ENCODE measurements at regions not wholly inside any gene's neighbourhood (a gene's known extent, or its start where the extent isn't known, plus 50 kb on each side); places are given as distances from the start of the nearest gene placed in this dataset.

DNA sequence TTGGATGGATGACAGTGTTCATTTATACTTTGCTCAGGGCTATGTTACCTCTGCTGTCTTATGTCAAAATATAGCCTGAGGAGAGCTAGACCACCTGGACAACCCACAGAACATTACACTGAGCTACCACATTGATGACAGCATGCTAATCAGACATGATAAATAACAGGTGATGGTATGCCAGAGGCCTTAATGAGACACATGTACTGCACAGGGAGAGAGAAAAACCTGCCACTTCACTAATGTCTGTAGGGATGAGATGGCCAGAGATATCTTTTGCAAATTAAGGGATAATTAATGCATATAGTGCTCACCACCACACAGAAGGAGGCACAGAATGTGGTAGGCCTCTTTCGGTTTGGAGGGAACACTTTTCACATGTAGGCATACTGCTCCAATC, 1122.6 kb upstream of the POT1 start:
- TF ChIP-seq POLR2AphosphoS5 (IDR thresholded peaks at IDR 0.05; ENCODE audit: low read depth, low read length) (no peak), POLR2A (IDR thresholded peaks at IDR 0.05; ENCODE audit: low read depth, low read length) (no peak), TAF1 (IDR thresholded peaks at IDR 0.05; ENCODE audit: borderline replicate concordance, low read depth, low read length) (no peak)
